OCI-LY3 (cell line): ENCODE measurements at regions not wholly inside any gene's neighbourhood (a gene's known extent, or its start where the extent isn't known, plus 50 kb on each side); places are given as distances from the start of the nearest gene placed in this dataset.

ENCODE experiments used
- CTCF ChIP-seq: fragments of 200-600, 300-600 bp; sonication (generic); IDR thresholded peaks from 2 replicates; pipeline ENCODE4 v1.5.1; 2014; ENCODE audit warnings: antibody characterized with exemption, low read length, low read depth
- EZH2phosphoT487 ChIP-seq: fragments of 200-600 bp; shearing (Covaris generic); IDR thresholded peaks from 2 replicates; pipeline ENCODE4 v1.6.1; 2018; ENCODE audit warnings: antibody characterized with exemption, mixed run types, low read depth

GRCh38 chr2:81549646-81550045 lies 1245.1 kb upstream of the LRRTM1 start:
- TF ChIP-seq CTCF: no peak
- no peak for TF ChIP-seq EZH2phosphoT487
